WI38 (cell line): ENCODE measurements at regions not wholly inside any gene's neighbourhood (a gene's known extent, or its start where the extent isn't known, plus 50 kb on each side); places are given as distances from the start of the nearest gene placed in this dataset.

Source experiments
- H3K4me3 ChIP-seq: 2 replicates; pipeline ENCODE4 v1.5.1; 2011; ENCODE audit warnings: low read depth, mild to moderate bottlenecking, control low read depth, low read length
- TF ChIP-seq, protein P1 (sequence below): IDR thresholded peaks from 2 replicates; pipeline ENCODE4 v1.5.1; 2012; ENCODE audit warnings: low read depth, mild to moderate bottlenecking, control low read depth, low read length

GRCh38 chr2:65746931-65747675 is 314.7 kb upstream of the SPRED2 start:
- no peak overlapping the region for H3K4me3 ChIP-seq
- TF ChIP-seq, protein P1, sequence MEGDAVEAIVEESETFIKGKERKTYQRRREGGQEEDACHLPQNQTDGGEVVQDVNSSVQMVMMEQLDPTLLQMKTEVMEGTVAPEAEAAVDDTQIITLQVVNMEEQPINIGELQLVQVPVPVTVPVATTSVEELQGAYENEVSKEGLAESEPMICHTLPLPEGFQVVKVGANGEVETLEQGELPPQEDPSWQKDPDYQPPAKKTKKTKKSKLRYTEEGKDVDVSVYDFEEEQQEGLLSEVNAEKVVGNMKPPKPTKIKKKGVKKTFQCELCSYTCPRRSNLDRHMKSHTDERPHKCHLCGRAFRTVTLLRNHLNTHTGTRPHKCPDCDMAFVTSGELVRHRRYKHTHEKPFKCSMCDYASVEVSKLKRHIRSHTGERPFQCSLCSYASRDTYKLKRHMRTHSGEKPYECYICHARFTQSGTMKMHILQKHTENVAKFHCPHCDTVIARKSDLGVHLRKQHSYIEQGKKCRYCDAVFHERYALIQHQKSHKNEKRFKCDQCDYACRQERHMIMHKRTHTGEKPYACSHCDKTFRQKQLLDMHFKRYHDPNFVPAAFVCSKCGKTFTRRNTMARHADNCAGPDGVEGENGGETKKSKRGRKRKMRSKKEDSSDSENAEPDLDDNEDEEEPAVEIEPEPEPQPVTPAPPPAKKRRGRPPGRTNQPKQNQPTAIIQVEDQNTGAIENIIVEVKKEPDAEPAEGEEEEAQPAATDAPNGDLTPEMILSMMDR, result no peak

GRCh38 chr2:65744477-65745200 is 312.2 kb upstream of the SPRED2 start:
- TF ChIP-seq, protein P1, result no peak

GRCh38 chr2:65742977-65743376 is 310.6 kb upstream of the SPRED2 start:
- H3K4me3 ChIP-seq, result no peak overlapping the region
- TF ChIP-seq, protein P1, result no peak

More at GRCh38 chr2:65744477-65745200, 312.2 kb upstream of the SPRED2 start:
- no peak overlapping the region for H3K4me3 ChIP-seq

GRCh38 chr2:65739927-65740326 is 307.5 kb upstream of the SPRED2 start:
- TF ChIP-seq, protein P1, result no peak

DNA sequence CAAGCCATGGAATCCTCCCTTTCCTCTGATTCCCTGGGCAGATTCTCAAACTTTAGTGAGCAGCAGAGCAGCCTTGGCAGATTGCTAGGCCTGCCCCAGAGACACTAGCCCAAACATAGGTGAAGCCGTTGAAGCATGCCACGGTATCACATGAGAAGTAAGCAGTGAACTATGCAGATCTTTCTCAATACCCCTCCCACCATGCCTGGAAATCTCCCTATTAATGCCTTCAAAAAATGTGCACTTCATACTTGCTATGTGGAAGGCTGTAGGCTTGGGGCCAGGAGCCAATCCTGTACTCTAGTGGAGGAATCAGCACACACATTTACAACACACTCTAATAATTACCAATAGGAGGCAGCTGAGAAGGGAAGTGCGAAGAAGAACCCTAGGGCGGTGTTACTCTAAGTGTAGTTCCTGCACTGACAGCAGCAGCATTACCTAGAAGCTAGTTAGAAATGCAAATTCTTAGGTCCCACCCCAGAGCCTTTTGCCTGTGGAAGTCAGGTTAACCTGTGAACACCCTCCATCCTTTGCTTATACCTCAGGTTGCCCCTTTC is 305.1 kb upstream of the SPRED2 start:
- TF ChIP-seq, protein P1, result no peak
- no peak overlapping the region for H3K4me3 ChIP-seq

More at GRCh38 chr2:65739927-65740326, 307.5 kb upstream of the SPRED2 start:
- no peak overlapping the region for H3K4me3 ChIP-seq

- TF ChIP-seq, protein P1, result no peak
- H3K4me3 ChIP-seq, result no peak overlapping the region
These were observed 299.1 kb upstream of the SPRED2 start for GRCh38 chr2:65731476-65731875.

DNA sequence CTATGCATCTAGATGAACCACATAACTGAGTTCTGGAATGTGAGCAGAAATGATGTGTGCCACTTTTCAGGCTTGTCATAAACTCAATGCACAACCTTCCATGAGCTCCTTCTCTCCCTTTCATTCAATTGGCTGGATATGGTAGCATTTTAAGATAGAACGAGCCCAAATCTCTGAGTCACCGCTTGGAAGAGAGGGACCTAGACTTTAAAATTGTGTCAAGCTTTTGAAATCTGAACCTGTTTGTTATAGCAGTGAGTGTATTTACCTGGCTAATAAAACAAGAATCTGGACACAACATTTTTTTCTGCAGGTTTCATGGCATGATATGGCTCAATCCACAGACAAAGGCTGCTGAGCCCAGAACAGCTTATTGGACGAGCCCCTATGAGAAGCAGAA is 297.8 kb upstream of the SPRED2 start:
- no peak overlapping the region for H3K4me3 ChIP-seq
- TF ChIP-seq, protein P1, result no peak
